A549 (cell line): ENCODE measurements at regions not wholly inside any gene's neighbourhood (a gene's known extent, or its start where the extent isn't known, plus 50 kb on each side); places are given as distances from the start of the nearest gene placed in this dataset.

Source experiments
- ATAC-seq, 2 experiments: fragments of 200-7000 bp in 1 of 2; fragments of >200 bp in 1 of 2; cut with Nextera tagmentation in 1 of 2; cut with Tn5 transposase in 1 of 2; 3 replicates each; pipeline versions ENCODE4 v1.8.0 to v1.9.1; 2018 to 2020; ENCODE audit warnings: mild to moderate bottlenecking in 1 of 2, moderate library complexity in 1 of 2
- CTCF ChIA-PET: fragments of 300-600 bp; sonication (Branson Sonifier 250); formaldehyde crosslinking; extraction: SDS; loops from one replicate; lab custom pipeline; 2021; ENCODE audit warnings: antibody characterized with exemption, inconsistent platforms; lab: Yijun Ruan, JAX
- POLR2A ChIA-PET: fragments of 350-600 bp; formaldehyde crosslinking; extraction: SDS; loops from one replicate; lab custom pipeline; 2021; ENCODE audit warnings: antibody characterized with exemption, inconsistent platforms; lab: Yijun Ruan, JAX
- DNase-seq, 2 experiments: peaks; one replicate each; pipeline versions ENCODE4 v3.0.0 to v3.0.0-alpha.2; 2011 to 2016; ENCODE audit warnings: low read depth in 1 of 2, low spot score in 1 of 2
- FAIRE-seq: peaks from 2 replicates; lab custom pipeline; 2011; peaks lifted over from hg19 to GRCh38; lab: Jason Lieb, UNC
- H3K27ac ChIP-seq, 2 experiments: fragments of >200 bp; sonication (Bioruptor Twin); formaldehyde crosslinking; 3 replicates each; pipeline ENCODE4 v1.5.1; 2016 to 2017
- H3K4me1 ChIP-seq: fragments of >200 bp; sonication (Bioruptor Twin); formaldehyde crosslinking; 3 replicates; pipeline ENCODE4 v1.6.1; 2016
- H3K4me2 ChIP-seq: fragments of >200 bp; sonication (Bioruptor Twin); formaldehyde crosslinking; 3 replicates; pipeline ENCODE4 v1.6.1; 2016
- H3K4me3 ChIP-seq: fragments of >200 bp; sonication (Bioruptor Twin); formaldehyde crosslinking; 3 replicates; pipeline ENCODE4 v1.5.1; 2016
- H3K9me3 ChIP-seq: fragments of >200 bp; sonication (Bioruptor Twin); formaldehyde crosslinking; 3 replicates; pipeline ENCODE4 v1.6.1; 2016
- BCL3 ChIP-seq: fragments of >200 bp; sonication (Bioruptor Twin); formaldehyde crosslinking; IDR thresholded peaks from 3 replicates; pipeline ENCODE4 v1.6.1; 2016
- BHLHE40 ChIP-seq: IDR thresholded peaks from 2 replicates; pipeline ENCODE4 v1.6.1; 2012; ENCODE audit warnings: low read depth, low read length, inconsistent platforms
- CBX8 ChIP-seq: fragments of 200-600 bp; sonication (generic); IDR thresholded peaks from 2 replicates; pipeline ENCODE4 v1.6.1; 2016
- CEBPB ChIP-seq, 2 experiments: fragments of >200 bp in 1 of 2; sonication (Bioruptor Twin) in 1 of 2; formaldehyde crosslinking in 1 of 2; IDR thresholded peaks; 2 replicates each; pipeline ENCODE4 v1.6.1; 2012 to 2016
- CHD2 ChIP-seq: fragments of 150-350 bp; IDR thresholded peaks from 2 replicates; pipeline ENCODE4 v1.6.1; 2014; ENCODE audit warnings: low read length; ENCODE audit not compliant: partially characterized antibody
- CTCF ChIP-seq: fragments of >200 bp; sonication (Bioruptor Twin); formaldehyde crosslinking; IDR thresholded peaks from 3 replicates; pipeline ENCODE4 v1.5.1; 2016
- EHF ChIP-seq: fragments of 250-450 bp; sonication (Bioruptor Pico); IDR thresholded peaks from 2 replicates; pipeline ENCODE4 v1.5.0; 2020; ENCODE audit warnings: mild to moderate bottlenecking
- EHMT2 ChIP-seq: fragments of 200-600 bp; sonication (generic); IDR thresholded peaks from 2 replicates; pipeline ENCODE4 v1.6.1; 2016; ENCODE audit warnings: antibody characterized with exemption, low read depth, mild to moderate bottlenecking, moderate library complexity
- EP300 ChIP-seq, 2 experiments: fragments of >200 bp; sonication (Bioruptor Twin); formaldehyde crosslinking; IDR thresholded peaks; 2 replicates in 1 of 2; 3 replicates in 1 of 2; pipeline ENCODE4 v1.6.1; 2016 to 2017
- ESRRA ChIP-seq: fragments of 150-350 bp; IDR thresholded peaks from 2 replicates; pipeline ENCODE4 v1.6.1; 2014; ENCODE audit warnings: mild to moderate bottlenecking, low read length, borderline replicate concordance
- HDAC2 ChIP-seq: fragments of 200-600 bp; sonication (generic); IDR thresholded peaks from 2 replicates; pipeline ENCODE4 v1.6.1; 2016
- HES2 ChIP-seq: fragments of >200 bp; sonication (Bioruptor Twin); formaldehyde crosslinking; IDR thresholded peaks from 2 replicates; pipeline ENCODE4 v1.6.1; 2016
- HEYL ChIP-seq: fragments of 250-450 bp; sonication (Bioruptor Pico); IDR thresholded peaks from 2 replicates; pipeline ENCODE4 v1.8.0; 2021; ENCODE audit warnings: mild to moderate bottlenecking, moderate library complexity
- HOXA7 ChIP-seq: fragments of 250-450 bp; sonication (Bioruptor Pico); IDR thresholded peaks from 2 replicates; pipeline ENCODE4 v1.5.0; 2020; ENCODE audit warnings: mild to moderate bottlenecking, moderate library complexity
- HOXB13 ChIP-seq: fragments of 250-450 bp; sonication (Bioruptor Pico); IDR thresholded peaks from 2 replicates; pipeline ENCODE4 v1.5.0; 2020; ENCODE audit warnings: low read depth, mild to moderate bottlenecking, moderate library complexity
- KDM1A ChIP-seq: fragments of 200-600 bp; sonication (generic); IDR thresholded peaks from 2 replicates; pipeline ENCODE4 v1.6.1; 2016; ENCODE audit warnings: low read depth, mild to moderate bottlenecking
- MAFK ChIP-seq: fragments of 450-650 bp; IDR thresholded peaks from 2 replicates; pipeline ENCODE4 v1.6.1; 2014; ENCODE audit not compliant: partially characterized antibody
- MAX ChIP-seq: IDR thresholded peaks from 2 replicates; pipeline ENCODE4 v1.6.1; 2012
- NPAS2 ChIP-seq: fragments of 250-450 bp; sonication (Bioruptor Pico); IDR thresholded peaks from 2 replicates; pipeline ENCODE4 v1.8.0; 2022; ENCODE audit warnings: mild to moderate bottlenecking, moderate library complexity, borderline replicate concordance
- NR3C1 ChIP-seq: fragments of >200 bp; sonication (Bioruptor Twin); formaldehyde crosslinking; IDR thresholded peaks from 3 replicates; pipeline ENCODE4 v1.6.1; 2017
- POLR2AphosphoS2 ChIP-seq: conservative IDR thresholded peaks from 2 replicates; pipeline ENCODE4 v1.6.1; 2012; ENCODE audit warnings: low read length, improper control_type of control experiment, inconsistent platforms
- RCOR1 ChIP-seq: fragments of 150-350 bp; IDR thresholded peaks from 2 replicates; pipeline ENCODE4 v1.6.1; 2014; ENCODE audit warnings: antibody characterized with exemption, low read length, low read depth
- RNF2 ChIP-seq: fragments of 200-600 bp; sonication (generic); IDR thresholded peaks from 2 replicates; pipeline ENCODE4 v1.6.1; 2016; ENCODE audit warnings: low read depth, mild to moderate bottlenecking, antibody characterized with exemption, moderate library complexity, borderline replicate concordance
- SREBF2 ChIP-seq: fragments of 450-650 bp; IDR thresholded peaks from 2 replicates; pipeline ENCODE4 v1.6.1; 2014; ENCODE audit warnings: mild to moderate bottlenecking, moderate library complexity
- TFCP2L1 ChIP-seq: fragments of 250-450 bp; sonication (Bioruptor Pico); IDR thresholded peaks from 2 replicates; pipeline ENCODE4 v1.5.0; 2021; ENCODE audit warnings: mild to moderate bottlenecking
- TP53 ChIP-seq: fragments of 250-450 bp; sonication (Bioruptor Pico); IDR thresholded peaks from 2 replicates; pipeline ENCODE4 v1.5.0; 2021; ENCODE audit warnings: mild to moderate bottlenecking, moderate library complexity
- ZSCAN20 ChIP-seq: fragments of 250-450 bp; sonication (Bioruptor Pico); IDR thresholded peaks from 2 replicates; pipeline ENCODE4 v1.8.0; 2022; ENCODE audit warnings: mild to moderate bottlenecking, moderate library complexity
- WGBS: methylation state at CpG from one replicate; pipeline ENCODE4 v1.1.6; 2017; ENCODE audit errors: missing lambda C conversion rate; 5-methylcytosine and 5-hydroxymethylcytosine counted together

GRCh38 chr6:82118150-82118562 lies 129.4 kb downstream of the IBTK start:
- no peak for DNase-seq
- 44% methylated on average over 3 of the region's 3 CpGs for WGBS
- no peaks in the 10 kb centered on the region for H3K9me3 ChIP-seq
- TF ChIP-seq MAFK (no peak), HOXA7 (CRISPR knock-in tag) (no peak), KDM1A (no peak), EHMT2 (no peak)
- TF ChIP-seq, all 56 proteins: peak for 0
- no peak for FAIRE-seq
- Histone ChIP-seq H3K27ac (no peak overlapping the region), H3K4me2 (no peak overlapping the region), H3K4me1 (no peaks in the 10 kb centered on the region), H3K4me3 (no peak overlapping the region)
- ChIA-PET POLR2A (no interaction called here), CTCF (no interaction called here)
- no peak for ATAC-seq

GRCh38 chr6:82114748-82115147 lies 132.8 kb downstream of the IBTK start:
- DNase-seq (no peak), FAIRE-seq (no peak), ATAC-seq (no peak)
- CTCF ChIA-PET = no interaction called here
- 74% methylated on average over 3 of the region's 3 CpGs for WGBS
- no peaks in the 10 kb centered on the region for H3K9me3 ChIP-seq
- H3K27ac ChIP-seq = no peak overlapping the region
- no peaks in the 10 kb centered on the region for H3K4me1 ChIP-seq
- H3K4me3 ChIP-seq = no peak overlapping the region
- H3K4me2 ChIP-seq = no peak overlapping the region
- POLR2A ChIA-PET = no interaction called here
- no peak for TF ChIP-seq EHMT2
- no peak for TF ChIP-seq HES2
- TF ChIP-seq NPAS2 = no peak
- no peak for TF ChIP-seq CTCF
- TF ChIP-seq EHF (CRISPR knock-in tag) = no peak
- TF ChIP-seq HOXB13 (CRISPR knock-in tag) = no peak
- no peak for TF ChIP-seq HEYL
- TF ChIP-seq CHD2 = no peak
- no peak for TF ChIP-seq RCOR1
- no peak for TF ChIP-seq CEBPB (IDR thresholded peaks at IDR 0.05)
- no peak for TF ChIP-seq BHLHE40

- Histone ChIP-seq H3K9me3 (no peaks in the 10 kb centered on the region), H3K4me2 (no peak overlapping the region), H3K27ac (no peak overlapping the region), H3K4me1 (no peaks in the 10 kb centered on the region), H3K4me3 (no peak overlapping the region)
- ChIA-PET POLR2A (no interaction called here), CTCF (no interaction called here)
- FAIRE-seq = no peak
- no peak for ATAC-seq
- no peak for TF ChIP-seq RCOR1
- TF ChIP-seq HDAC2 = no peak
- no peak for TF ChIP-seq BCL3
- TF ChIP-seq ZSCAN20 (CRISPR knock-in tag) = no peak
- no peak for TF ChIP-seq SREBF2
- no peak for TF ChIP-seq POLR2AphosphoS2
- no peak for TF ChIP-seq ESRRA
- no peak for TF ChIP-seq CBX8
- no peak for TF ChIP-seq EP300 (IDR thresholded peaks at IDR 0.05)
- no peak for TF ChIP-seq NPAS2
- TF ChIP-seq RNF2 = no peak
- no peak for TF ChIP-seq MAX
- no peak for TF ChIP-seq TFCP2L1 (CRISPR knock-in tag)
- no peak for TF ChIP-seq HOXB13 (CRISPR knock-in tag)
- no peak for TF ChIP-seq TP53 (CRISPR knock-in tag)
- TF ChIP-seq NR3C1 = no peak
- WGBS = 62% methylated on average over 3 of the region's 3 CpGs
- no peak for DNase-seq
These were observed 134.3 kb downstream of the IBTK start for GRCh38 chr6:82113231-82113630.
